Upper lobe of right lung (tissue), 1 donor: ENCODE measurements at regions not wholly inside any gene's neighbourhood (a gene's known extent, or its start where the extent isn't known, plus 50 kb on each side); places are given as distances from the start of the nearest gene placed in this dataset.

ENCODE experiments used
- ATAC-seq: fragments of 200-7000 bp; cut with Tn5 transposase; one replicate; pipeline ENCODE4 v1.9.1; 2020; ENCODE audit warnings: mild to moderate bottlenecking, moderate library complexity
- DNase-seq: peaks from one replicate; pipeline ENCODE4 v3.0.0-alpha.2; 2020
- H3K27ac ChIP-seq: fragments of 200-600 bp; one replicate; pipeline ENCODE4 v1.8.0; 2022
- H3K27me3 ChIP-seq: fragments of 200-600 bp; one replicate; pipeline ENCODE4 v1.8.0; 2022; ENCODE audit warnings: mild to moderate bottlenecking
- H3K36me3 ChIP-seq: fragments of 200-600 bp; one replicate; pipeline ENCODE4 v1.8.0; 2022
- H3K4me1 ChIP-seq: fragments of 200-600 bp; one replicate; pipeline ENCODE4 v1.8.0; 2022
- H3K4me3 ChIP-seq: fragments of 200-600 bp; one replicate; pipeline ENCODE4 v1.8.0; 2022; ENCODE audit warnings: mild to moderate bottlenecking
- H3K9me3 ChIP-seq: fragments of 200-600 bp; one replicate; pipeline ENCODE4 v1.8.0; 2022
- CTCF ChIP-seq: fragments of 200-600 bp; IDR thresholded peaks from one replicate; pipeline ENCODE4 v1.8.0; 2022; ENCODE audit warnings: antibody characterized with exemption
- intact Hi-C: fragments of 100-400 bp; cut with DNase I; formaldehyde crosslinking; loops from one replicate; pipeline ENCODE4 v1.11.0; 2022
- donor health status: DM: no; HTN: yes; CAD: no; lungs with severe emphysema.

DNA sequence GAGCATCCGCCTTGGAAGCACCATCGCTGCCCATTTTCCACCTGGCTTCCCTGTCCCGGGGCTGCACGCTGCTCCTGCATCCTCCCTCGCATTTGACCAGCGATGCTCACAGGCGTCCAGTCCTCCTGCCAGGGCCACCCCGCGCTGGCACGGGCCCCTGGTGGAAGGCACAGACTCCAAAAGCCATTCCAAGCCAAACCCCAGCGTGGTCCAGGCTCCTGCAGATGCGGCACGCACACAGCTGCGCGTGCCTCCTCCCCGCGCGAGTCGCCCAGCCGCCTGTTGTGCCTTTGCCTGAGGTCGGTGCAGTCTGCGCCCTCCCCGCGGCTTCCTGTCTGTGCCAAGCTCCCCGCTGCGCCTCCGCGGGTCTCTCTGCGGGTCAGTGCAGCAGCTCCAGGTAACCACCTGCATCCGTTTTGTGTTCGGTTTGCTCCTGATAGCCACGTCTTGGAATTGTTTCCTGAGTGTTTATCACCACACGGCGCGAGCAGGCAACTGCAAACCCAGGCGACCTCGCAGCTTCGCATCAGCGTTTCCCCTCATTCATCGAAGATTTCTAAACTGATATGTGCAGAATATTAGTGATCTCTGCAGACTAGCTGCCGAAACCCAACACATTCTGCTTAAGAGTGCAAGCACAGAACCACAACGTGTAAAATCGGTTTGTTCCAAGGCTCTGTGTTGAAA lies 65.2 kb upstream of the SALL3 start:
- DNase-seq, result peak; percentile 54

DNA sequence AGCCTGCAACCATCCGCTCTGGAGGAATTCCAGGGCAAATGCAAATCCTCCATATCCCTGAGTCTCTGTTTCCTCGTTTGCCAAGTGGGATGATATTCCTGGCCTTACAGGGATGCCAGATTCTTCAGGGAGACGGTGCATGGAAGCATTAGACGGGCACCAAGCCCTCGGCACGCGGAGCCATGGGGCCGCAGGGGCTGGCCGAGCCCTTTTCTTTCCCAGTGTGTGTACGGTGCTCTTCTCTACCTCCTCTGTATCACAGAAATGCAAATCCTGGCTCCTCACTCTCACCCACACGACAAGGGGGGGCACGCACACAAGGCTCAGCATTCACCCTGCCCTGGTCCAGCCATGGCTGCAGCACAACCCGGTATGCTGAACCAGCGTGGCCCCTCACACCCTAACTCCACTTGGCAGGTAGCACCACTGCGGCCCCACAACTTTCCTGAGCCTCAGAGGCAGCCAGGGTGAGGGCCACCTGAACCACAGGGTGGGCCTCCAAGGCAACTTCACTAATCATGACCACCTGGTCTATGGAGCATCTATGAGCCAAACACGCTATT lies 64.1 kb upstream of the SALL3 start:
- Histone ChIP-seq H3K27ac (no peak overlapping the region), H3K9me3 (no peaks in the 10 kb centered on the region), H3K36me3 (no peaks in the 10 kb centered on the region), H3K27me3 (peaks cover 7% of the 10 kb centered on the region), H3K4me3 (no peak overlapping the region), H3K4me1 (no peaks in the 10 kb centered on the region)
- TF ChIP-seq CTCF, result no peak
- intact Hi-C loops, result no loop called here
- ATAC-seq, result no peak
- DNase-seq, result peak; percentile 49

More for the DNA sequence above, 65.2 kb upstream of the SALL3 start:
- Histone ChIP-seq H3K36me3 (no peaks in the 10 kb centered on the region), H3K4me1 (no peaks in the 10 kb centered on the region), H3K27me3 (peaks cover 7% of the 10 kb centered on the region), H3K27ac (no peak overlapping the region), H3K4me3 (no peak overlapping the region), H3K9me3 (no peaks in the 10 kb centered on the region)
- intact Hi-C loops, result no loop called here
- no peak for TF ChIP-seq CTCF
- ATAC-seq, result no peak

DNA sequence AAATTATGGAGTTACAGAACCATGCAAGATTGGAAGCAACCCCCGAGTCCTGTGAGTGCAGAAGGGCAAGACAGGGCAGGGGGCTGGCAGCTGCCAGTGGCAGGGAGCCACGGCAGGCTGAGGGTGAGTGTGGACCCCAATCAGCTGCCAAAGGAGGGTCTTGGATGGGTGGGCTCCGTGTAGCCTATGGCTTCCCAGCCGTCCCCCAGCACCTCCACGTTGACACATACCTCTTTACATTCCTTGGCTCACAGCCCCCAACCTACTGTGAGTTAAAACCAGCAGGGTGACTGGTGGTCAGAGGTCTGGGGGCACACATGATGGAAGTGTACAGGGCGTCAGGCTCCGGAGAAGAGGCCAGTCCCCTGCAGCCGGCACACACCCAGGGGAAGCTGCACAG lies 60.9 kb upstream of the SALL3 start:
- intact Hi-C loops, result no loop called here
- no peaks in the 10 kb centered on the region for H3K4me1 ChIP-seq
- no peak overlapping the region for H3K4me3 ChIP-seq
- no peaks in the 10 kb centered on the region for H3K27me3 ChIP-seq
- no peak for ATAC-seq
- DNase-seq, result peak; percentile 30
- no peaks in the 10 kb centered on the region for H3K9me3 ChIP-seq
- no peak for TF ChIP-seq CTCF
- H3K36me3 ChIP-seq, result no peaks in the 10 kb centered on the region
- no peak overlapping the region for H3K27ac ChIP-seq

DNA sequence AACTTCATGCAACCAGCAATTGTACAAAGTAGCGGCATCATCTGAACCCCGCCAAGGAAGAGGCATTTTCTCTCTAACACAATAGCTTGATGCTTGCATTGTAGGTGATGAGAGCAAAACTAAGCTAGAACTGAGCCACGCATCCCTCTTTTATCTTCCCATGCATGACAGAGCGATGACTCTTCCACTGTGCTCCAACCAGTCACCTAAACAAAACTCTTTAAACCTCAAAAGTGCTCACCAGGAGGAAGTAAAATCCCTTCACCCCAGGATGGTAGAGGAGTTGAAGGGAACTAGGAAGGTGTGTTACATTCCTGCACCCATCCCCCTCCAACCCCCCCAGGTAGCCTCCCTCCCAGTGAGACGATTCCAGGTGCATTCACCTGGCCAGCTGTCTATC lies 59.7 kb upstream of the SALL3 start:
- Histone ChIP-seq H3K4me3 (no peak overlapping the region), H3K27ac (no peak overlapping the region), H3K36me3 (no peaks in the 10 kb centered on the region), H3K27me3 (no peaks in the 10 kb centered on the region), H3K4me1 (no peaks in the 10 kb centered on the region), H3K9me3 (no peaks in the 10 kb centered on the region)
- no peak for TF ChIP-seq CTCF
- ATAC-seq (no peak), DNase-seq (no peak)
- intact Hi-C loops, result no loop called here

DNA sequence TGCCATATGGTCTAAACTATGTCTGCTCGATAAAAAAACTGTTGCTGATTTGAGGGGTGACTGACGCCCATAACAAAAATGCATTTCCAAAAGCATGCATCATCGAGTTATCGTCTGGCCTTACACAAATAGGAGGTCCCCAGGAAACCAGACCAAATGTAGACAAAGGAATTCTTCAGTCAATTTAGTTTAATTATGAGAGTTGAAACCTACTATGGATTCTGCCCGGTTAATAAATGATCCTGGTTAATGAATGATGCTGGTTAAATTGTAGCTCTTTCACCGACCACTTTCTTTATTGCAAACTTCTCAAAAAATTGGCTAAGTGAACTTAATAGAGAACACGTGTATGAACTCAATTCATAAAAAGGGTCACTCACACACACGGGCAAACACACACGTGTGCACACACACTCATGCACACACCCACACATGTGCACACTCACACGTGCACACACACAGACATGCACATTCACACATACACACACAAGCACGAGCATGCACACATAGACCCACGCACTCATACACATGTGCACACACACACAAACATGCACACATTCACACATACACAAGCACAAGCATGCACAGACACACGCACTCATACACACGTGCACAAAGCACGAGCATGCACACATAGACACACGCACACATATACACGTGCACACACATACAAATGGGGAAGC lies 59.0 kb upstream of the SALL3 start:
- no peak overlapping the region for H3K4me3 ChIP-seq
- no peak overlapping the region for H3K27ac ChIP-seq
- H3K4me1 ChIP-seq, result no peaks in the 10 kb centered on the region
- H3K27me3 ChIP-seq, result no peaks in the 10 kb centered on the region
- no peaks in the 10 kb centered on the region for H3K36me3 ChIP-seq
- no peak for ATAC-seq
- no peak for TF ChIP-seq CTCF
- DNase-seq, result no peak
- intact Hi-C loops, result no loop called here
- H3K9me3 ChIP-seq, result no peaks in the 10 kb centered on the region
